Chondrocyte (in vitro differentiated cells): ENCODE measurements at regions not wholly inside any gene's neighbourhood (a gene's known extent, or its start where the extent isn't known, plus 50 kb on each side); places are given as distances from the start of the nearest gene placed in this dataset.

Source experiments
- DNase-seq: peaks from one replicate; pipeline ENCODE4 v3.0.0; 2021; ENCODE audit warnings: mixed read lengths, low spot score
- H3K27ac Mint-ChIP-seq: one replicate; pipeline ENCODE4 v1.8.0; 2021; ENCODE audit warnings: mild to moderate bottlenecking, moderate library complexity, mixed read lengths; ENCODE audit not compliant: unreplicated experiment
- H3K27me3 Mint-ChIP-seq: 2 replicates; pipeline ENCODE4 v1.8.0; 2021; ENCODE audit warnings: low read depth, mixed read lengths
- H3K36me3 Mint-ChIP-seq: 2 replicates; pipeline ENCODE4 v1.8.0; 2021; ENCODE audit warnings: low read depth, mixed read lengths
- H3K4me1 Mint-ChIP-seq: 2 replicates; pipeline ENCODE4 v1.8.0; 2021; ENCODE audit warnings: low read depth, mild to moderate bottlenecking, mixed read lengths
- H3K4me3 Mint-ChIP-seq: one replicate; pipeline ENCODE4 v1.8.0; 2021; ENCODE audit warnings: mild to moderate bottlenecking, moderate library complexity, mixed read lengths; ENCODE audit not compliant: unreplicated experiment
- H3K9me3 Mint-ChIP-seq: 2 replicates; pipeline ENCODE4 v1.8.0; 2021; ENCODE audit warnings: low read depth, mixed read lengths
- CTCF ChIP-seq: fragments of 200-600 bp; sonication (generic); IDR thresholded peaks from 2 replicates; pipeline ENCODE4 v1.5.0; 2021; ENCODE audit warnings: antibody characterized with exemption, mild to moderate bottlenecking, moderate library complexity

- H3K4me3 Mint-ChIP-seq = no peak overlapping the region
- DNase-seq = no peak
- H3K4me1 Mint-ChIP-seq = no peaks in the 10 kb centered on the region
- no peak for TF ChIP-seq CTCF
- no peaks in the 10 kb centered on the region for H3K9me3 Mint-ChIP-seq
- peaks cover 1% of the 10 kb centered on the region for H3K36me3 Mint-ChIP-seq
- H3K27me3 Mint-ChIP-seq = peaks cover 2% of the 10 kb centered on the region
- no peak overlapping the region for H3K27ac Mint-ChIP-seq
These were observed 790.6 kb upstream of the AUTS2 start for GRCh38 chr7:68807666-68808065.

GRCh38 chr7:68813551-68814080 is 784.7 kb upstream of the AUTS2 start:
- H3K4me3 Mint-ChIP-seq = no peak overlapping the region
- DNase-seq = no peak
- no peak for TF ChIP-seq CTCF
- peaks cover 12% of the 10 kb centered on the region for H3K27me3 Mint-ChIP-seq
- peaks cover 1% of the 10 kb centered on the region for H3K36me3 Mint-ChIP-seq
- no peak overlapping the region for H3K27ac Mint-ChIP-seq
- H3K4me1 Mint-ChIP-seq = no peaks in the 10 kb centered on the region
- no peaks in the 10 kb centered on the region for H3K9me3 Mint-ChIP-seq

- no peak for TF ChIP-seq CTCF
- Mint-ChIP-seq H3K4me1 (no peaks in the 10 kb centered on the region), H3K4me3 (no peak overlapping the region), H3K27me3 (peaks cover 10% of the 10 kb centered on the region), H3K36me3 (no peaks in the 10 kb centered on the region), H3K27ac (no peak overlapping the region), H3K9me3 (peaks cover 4% of the 10 kb centered on the region)
- no peak for DNase-seq
These were observed 781.8 kb upstream of the AUTS2 start for GRCh38 chr7:68816491-68816890.

GRCh38 chr7:68820321-68820720 is 778.0 kb upstream of the AUTS2 start:
- Mint-ChIP-seq H3K4me1 (no peaks in the 10 kb centered on the region), H3K36me3 (no peaks in the 10 kb centered on the region), H3K27me3 (peaks cover 10% of the 10 kb centered on the region), H3K4me3 (no peak overlapping the region), H3K27ac (no peak overlapping the region), H3K9me3 (peaks cover 20% of the 10 kb centered on the region)
- TF ChIP-seq CTCF = no peak
- DNase-seq = no peak

- Mint-ChIP-seq H3K4me1 (no peaks in the 10 kb centered on the region), H3K4me3 (no peak overlapping the region), H3K27me3 (peaks cover 5% of the 10 kb centered on the region), H3K27ac (no peak overlapping the region), H3K9me3 (peaks cover 20% of the 10 kb centered on the region), H3K36me3 (no peaks in the 10 kb centered on the region)
- no peak for TF ChIP-seq CTCF
- DNase-seq = no peak
These were observed 776.4 kb upstream of the AUTS2 start for GRCh38 chr7:68821846-68822245.
